HG03469 (cell line): ENCODE measurements at regions not wholly inside any gene's neighbourhood (a gene's known extent, or its start where the extent isn't known, plus 50 kb on each side); places are given as distances from the start of the nearest gene placed in this dataset.
A peak's percentile ranks its signal among the peaks of the same experiment; 100 is the strongest.
"Not testable (repeated sequence)": the region's sequence is repeated elsewhere in the genome, so short reads cannot be mapped to it uniquely, and the experiment has no call there.

Experiments
- ATAC-seq: cut with Tn5 transposase; IDR thresholded peaks from one replicate; pipeline ENCODE4 v1.9.1; 2021; ENCODE audit warnings: mild to moderate bottlenecking, moderate library complexity, moderate number of reproducible peaks; ENCODE audit not compliant: unreplicated experiment

DNA sequence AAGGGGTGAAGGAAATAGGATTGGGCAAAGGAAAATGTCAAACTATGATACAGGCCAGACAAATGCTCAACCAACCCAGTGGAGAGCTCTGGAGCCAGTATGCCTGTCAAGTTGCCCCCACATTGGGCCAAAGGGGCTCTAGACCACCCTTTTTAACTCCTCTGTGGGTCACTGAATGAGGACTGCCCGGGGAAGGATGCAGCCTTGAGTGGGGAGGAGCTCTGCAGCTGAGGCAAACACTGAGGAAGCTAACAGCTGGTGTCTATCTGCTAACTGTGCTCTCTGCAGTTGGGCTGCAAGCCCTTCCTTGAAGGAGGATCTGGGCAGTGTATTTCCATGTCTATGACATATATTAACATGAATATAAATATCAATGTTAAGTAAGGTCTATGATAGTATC is 98.4 kb upstream of the PRSS16 start:
- ATAC-seq: no peak

DNA sequence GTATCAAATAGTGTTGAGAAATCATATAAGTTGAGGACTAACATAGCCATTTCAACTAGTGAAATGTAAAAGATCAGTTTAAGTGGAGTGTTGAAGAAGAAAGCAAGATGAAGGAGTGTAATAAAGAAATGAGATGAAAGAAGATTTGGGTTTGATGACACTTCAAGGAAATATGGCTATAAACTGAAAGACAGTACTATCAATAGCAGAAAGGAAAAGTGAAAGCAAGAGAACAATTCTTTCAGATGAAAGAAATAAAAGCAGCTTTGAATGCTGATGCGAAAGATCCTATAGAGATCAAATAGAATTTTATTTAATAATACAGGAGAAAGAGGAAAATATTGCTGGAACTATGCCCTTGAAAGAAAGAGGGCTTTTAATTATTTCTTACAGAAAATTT is 92.8 kb upstream of the PRSS16 start:
- no peak for ATAC-seq

DNA sequence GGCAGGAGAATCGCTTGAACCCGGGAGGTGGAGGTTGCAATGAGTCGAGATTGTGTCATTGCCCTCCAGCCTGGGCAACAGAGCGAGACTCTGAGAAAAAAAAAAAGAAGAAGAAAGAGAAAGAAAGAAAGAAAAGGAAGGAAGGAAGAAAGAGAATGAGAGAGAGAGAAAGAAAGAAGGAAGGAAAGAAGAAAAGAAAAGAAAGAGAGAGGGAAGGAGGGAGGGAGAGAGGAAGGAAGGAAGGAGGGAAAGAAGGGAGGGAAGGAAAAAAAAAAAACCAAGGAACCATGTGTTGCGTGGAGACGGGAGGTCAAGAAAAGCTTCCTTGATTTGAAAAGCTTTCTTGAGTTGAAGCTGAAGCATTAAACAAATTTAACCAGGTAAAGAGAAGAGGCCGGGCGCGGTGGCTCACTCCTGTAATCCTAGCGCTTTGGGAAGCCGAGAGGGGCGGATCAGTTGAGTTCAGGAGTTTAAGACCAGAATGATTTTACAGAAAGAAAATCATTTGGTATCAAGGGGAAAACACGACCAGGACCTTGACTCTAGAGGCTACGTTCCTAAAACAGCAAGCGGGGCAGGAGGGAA is 90.5 kb upstream of the PRSS16 start:
- no peak for ATAC-seq

- no peak for ATAC-seq
Measured at GRCh38 chr6:27157459-27158315, 89.8 kb upstream of the PRSS16 start.

GRCh38 chr6:27158316-27158643 is 89.2 kb upstream of the PRSS16 start:
- ATAC-seq: no peak

- no peak for ATAC-seq
Measured at GRCh38 chr6:27159725-27160124, 87.8 kb upstream of the PRSS16 start.

GRCh38 chr6:27161115-27161514 is 86.4 kb upstream of the PRSS16 start:
- ATAC-seq: no peak

GRCh38 chr6:27161603-27161945 is 85.9 kb upstream of the PRSS16 start:
- no peak for ATAC-seq

DNA sequence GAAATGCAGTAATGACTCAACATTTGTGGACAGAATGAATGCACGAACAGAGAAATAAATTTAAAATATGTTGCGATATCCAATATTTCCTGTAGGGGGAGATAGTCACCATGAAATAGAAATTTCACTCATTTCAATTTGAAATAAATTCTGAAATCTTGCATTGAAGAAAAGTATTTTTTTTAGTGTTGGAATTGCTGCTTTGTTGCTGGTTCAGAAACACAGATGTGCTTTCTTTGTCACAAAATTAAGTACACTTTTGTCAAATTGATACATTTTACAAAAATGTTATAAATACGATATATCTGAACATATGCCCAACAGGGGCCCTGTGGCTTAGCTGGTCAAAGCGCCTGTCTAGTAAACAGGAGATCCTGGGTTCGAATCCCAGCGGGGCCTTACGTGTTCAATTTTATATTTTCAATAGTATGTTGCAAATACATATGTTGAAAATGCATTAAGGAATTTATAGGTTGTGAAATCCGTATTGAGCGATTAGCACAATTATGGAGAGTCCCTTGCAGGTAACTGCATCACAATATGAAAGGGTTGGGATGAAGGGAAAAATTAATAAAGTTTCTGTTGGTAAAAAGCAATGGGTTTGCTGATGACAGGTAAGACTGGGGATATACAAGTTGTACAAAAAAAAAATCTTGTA is 85.4 kb upstream of the PRSS16 start:
- no peak for ATAC-seq

DNA sequence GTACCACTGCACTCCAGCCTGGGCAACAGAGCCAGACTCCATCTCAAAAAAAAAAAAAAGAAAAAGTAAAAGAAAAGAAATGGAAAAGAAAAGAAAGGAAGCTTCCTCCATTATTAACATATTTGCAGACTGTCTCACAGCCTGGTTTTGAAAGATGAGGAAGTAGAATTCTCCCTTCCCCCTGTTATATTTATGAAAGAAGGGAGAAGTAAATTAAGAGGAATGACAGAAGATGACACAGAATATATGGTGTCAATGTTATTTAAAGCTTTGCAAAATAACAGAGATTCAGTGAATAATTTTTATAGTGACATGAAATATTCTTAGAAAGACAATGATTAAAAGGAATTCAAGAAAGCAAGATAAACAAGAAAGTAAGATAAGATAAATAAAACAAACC is 83.7 kb upstream of the PRSS16 start:
- ATAC-seq: no peak

- no peak for ATAC-seq
Measured at GRCh38 chr6:27168108-27168507, 79.4 kb upstream of the PRSS16 start.

DNA sequence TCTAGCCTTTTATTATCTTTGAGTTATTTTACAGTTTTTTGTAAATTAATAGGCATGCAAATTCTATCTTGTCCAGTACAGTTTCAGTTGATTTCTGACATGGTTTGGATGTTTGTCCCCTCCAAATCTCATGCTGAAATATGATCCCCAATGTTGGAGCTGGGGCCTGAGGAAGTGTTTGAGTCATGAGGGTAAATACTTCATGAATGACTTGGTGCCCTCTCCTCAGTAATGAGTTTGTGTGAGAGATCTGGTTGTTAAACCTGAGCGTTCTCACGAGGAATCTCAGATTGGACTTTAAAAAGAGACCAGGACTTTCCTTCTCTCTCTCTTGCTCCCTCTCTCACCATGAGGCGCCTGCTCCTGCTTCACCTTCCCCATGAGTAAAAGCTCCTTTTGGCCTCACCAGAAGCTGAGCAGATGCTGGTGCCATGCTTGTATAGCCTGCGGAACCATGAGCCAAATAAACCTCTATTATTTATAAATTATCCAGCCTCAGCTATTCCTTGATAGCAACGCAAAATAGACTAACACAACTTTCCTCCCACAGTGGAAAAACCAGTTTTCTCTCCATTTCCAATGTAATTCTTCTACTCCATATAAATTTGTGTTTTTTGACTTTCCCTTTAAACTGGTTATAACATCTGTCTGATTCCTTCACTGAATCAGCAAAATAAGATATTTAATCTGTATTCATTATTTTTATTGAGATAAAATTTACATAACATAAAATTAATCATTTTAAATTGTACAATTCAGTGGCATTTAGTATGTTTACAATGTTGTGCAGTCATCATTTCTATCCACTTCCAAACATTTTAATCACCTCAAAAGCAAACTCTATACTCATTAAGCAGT is 78.7 kb upstream of the PRSS16 start:
- no peak for ATAC-seq

- ATAC-seq: not testable (repeated sequence)
Measured at GRCh38 chr6:27172524-27173231, 74.8 kb upstream of the PRSS16 start.

- not testable (repeated sequence) for ATAC-seq
Measured at GRCh38 chr6:27173232-27173601, 74.3 kb upstream of the PRSS16 start.

DNA sequence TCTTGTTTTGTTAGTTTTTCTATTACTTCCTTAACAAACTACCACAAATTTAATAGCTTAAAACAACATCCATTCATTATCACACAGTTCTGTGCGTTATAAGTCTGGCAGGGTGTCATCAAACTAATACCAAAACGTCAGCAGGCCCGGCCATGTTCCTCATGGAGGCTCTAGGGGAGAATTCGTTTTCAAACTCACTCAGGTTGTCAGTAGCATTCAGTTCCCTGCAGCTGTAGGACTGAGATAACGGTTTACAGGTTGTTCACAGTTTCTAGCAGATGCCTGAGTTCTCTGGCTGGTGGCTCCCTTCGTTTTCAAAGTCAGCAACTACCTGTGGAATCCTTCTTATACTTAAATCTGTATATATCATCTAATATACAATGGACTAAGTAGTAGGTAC is 72.5 kb upstream of the PRSS16 start:
- ATAC-seq: no peak

- ATAC-seq: no peak
Measured at GRCh38 chr6:27176096-27176495, 71.4 kb upstream of the PRSS16 start.

- no peak for ATAC-seq
Measured at GRCh38 chr6:27176523-27177484, 70.7 kb upstream of the PRSS16 start.

GRCh38 chr6:27177485-27178406 is 69.8 kb upstream of the PRSS16 start:
- ATAC-seq: peak; percentile 47

DNA sequence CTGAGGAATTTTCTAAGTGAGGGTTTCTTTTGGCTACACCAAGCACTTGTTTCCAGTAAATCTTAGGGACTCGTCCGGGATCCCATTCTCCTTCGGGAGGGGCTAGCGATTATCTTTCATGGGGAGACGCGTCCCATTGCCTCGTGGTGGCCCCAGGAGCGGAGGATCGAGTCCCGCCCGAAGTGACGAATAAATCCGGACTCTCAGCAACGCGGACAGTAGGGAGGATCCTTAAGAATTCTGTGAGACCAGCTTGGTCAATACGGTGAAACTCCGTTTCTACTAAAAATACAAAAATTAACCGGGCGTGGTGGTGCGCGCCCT is 69.1 kb upstream of the PRSS16 start:
- no peak for ATAC-seq
